GM06990 (cell line): ENCODE measurements at regions not wholly inside any gene's neighbourhood (a gene's known extent, or its start where the extent isn't known, plus 50 kb on each side); places are given as distances from the start of the nearest gene placed in this dataset.

ENCODE experiments used
- DNase-seq: peaks from one replicate; pipeline ENCODE4 v3.0.0-alpha.2; 2011; ENCODE audit not compliant: insufficient read length; ENCODE audit errors: extremely low read depth
- H3K27me3 ChIP-seq: replicated peaks from 2 replicates; pipeline ENCODE4 v1.6.0; 2011; ENCODE audit warnings: low read length; ENCODE audit not compliant: control insufficient read depth, insufficient read depth
- H3K36me3 ChIP-seq: 2 replicates; pipeline ENCODE4 v1.5.1; 2011; ENCODE audit warnings: low read length; ENCODE audit not compliant: control insufficient read depth, insufficient read depth
- H3K4me3 ChIP-seq: replicated peaks from 2 replicates; pipeline ENCODE4 v1.5.1; 2011; ENCODE audit warnings: low read depth, mild to moderate bottlenecking, control low read depth, low read length
- TF ChIP-seq, protein P1 (sequence below): IDR thresholded peaks from 2 replicates; pipeline ENCODE4 v1.5.1; 2011; ENCODE audit warnings: low read length, control low read depth, mild to moderate bottlenecking, inconsistent platforms; ENCODE audit not compliant: insufficient read depth, poor library complexity, severe bottlenecking

DNA sequence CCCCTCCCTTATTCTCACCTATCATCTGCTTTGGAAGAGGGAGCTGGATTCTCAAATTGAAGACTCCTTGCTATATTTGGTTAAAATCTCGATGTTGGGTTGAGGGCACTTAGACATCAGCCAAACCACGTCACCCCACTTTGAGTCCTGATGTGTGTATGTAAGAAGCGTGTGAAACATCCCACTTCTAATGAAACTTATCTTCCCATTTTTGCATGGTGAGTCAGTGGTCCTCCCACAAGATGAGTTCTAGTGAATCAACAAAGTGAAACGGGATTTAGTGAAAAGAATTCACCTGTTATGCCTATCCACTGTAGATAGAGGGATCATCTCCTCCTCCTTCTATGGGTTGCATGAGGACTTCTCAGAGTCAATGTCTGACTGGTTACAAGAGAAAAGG is 51.4 kb upstream of the SPRED2 start:
- no peak for DNase-seq
- no peaks in the 10 kb centered on the region for H3K36me3 ChIP-seq
- no peak overlapping the region for H3K4me3 ChIP-seq
- TF ChIP-seq, protein P1, sequence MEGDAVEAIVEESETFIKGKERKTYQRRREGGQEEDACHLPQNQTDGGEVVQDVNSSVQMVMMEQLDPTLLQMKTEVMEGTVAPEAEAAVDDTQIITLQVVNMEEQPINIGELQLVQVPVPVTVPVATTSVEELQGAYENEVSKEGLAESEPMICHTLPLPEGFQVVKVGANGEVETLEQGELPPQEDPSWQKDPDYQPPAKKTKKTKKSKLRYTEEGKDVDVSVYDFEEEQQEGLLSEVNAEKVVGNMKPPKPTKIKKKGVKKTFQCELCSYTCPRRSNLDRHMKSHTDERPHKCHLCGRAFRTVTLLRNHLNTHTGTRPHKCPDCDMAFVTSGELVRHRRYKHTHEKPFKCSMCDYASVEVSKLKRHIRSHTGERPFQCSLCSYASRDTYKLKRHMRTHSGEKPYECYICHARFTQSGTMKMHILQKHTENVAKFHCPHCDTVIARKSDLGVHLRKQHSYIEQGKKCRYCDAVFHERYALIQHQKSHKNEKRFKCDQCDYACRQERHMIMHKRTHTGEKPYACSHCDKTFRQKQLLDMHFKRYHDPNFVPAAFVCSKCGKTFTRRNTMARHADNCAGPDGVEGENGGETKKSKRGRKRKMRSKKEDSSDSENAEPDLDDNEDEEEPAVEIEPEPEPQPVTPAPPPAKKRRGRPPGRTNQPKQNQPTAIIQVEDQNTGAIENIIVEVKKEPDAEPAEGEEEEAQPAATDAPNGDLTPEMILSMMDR, result no peak
- H3K27me3 ChIP-seq, result no peaks in the 10 kb centered on the region; the same call in 1 of the 2 replicates

DNA sequence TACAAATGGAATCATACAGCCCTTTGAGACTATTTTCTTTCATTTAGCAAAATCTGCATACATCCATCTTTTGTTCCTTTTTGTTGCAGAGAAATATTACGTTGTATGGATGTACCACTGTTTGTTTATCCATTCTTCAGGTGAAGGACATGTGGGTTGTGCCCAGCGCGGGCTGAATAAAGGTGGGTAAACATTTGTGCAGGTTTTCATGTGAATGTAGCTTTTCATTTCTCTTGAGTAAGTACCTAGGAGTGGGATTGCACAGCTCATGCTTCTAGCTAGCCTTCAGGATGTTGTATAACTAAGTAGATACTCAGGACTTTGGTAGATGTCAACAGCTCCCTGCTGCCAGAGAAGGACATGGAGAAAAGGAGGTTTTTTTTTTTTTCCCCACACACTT is 50.6 kb upstream of the SPRED2 start:
- H3K36me3 ChIP-seq, result no peaks in the 10 kb centered on the region
- TF ChIP-seq, protein P1, result no peak
- H3K4me3 ChIP-seq, result no peak overlapping the region
- no peak for DNase-seq
- H3K27me3 ChIP-seq, result no peaks in the 10 kb centered on the region; the same call in 1 of the 2 replicates
